Coronary artery (tissue), 2 donors: ENCODE measurements at regions not wholly inside any gene's neighbourhood (a gene's known extent, or its start where the extent isn't known, plus 50 kb on each side); places are given as distances from the start of the nearest gene placed in this dataset.

Source experiments
- DNase-seq: peaks from one replicate; pipeline ENCODE4 v3.0.0-alpha.2; 2017; ENCODE audit warnings: low spot score
- H3K27ac ChIP-seq, 2 donors: fragments of 200-600 bp; sonication (generic); one replicate each; pipeline ENCODE4 v1.5.1; 2016 to 2019
- H3K4me3 ChIP-seq: fragments of 200-600 bp; sonication (generic); 2 replicates; pipeline ENCODE4 v1.5.1; 2016; ENCODE audit warnings: mild to moderate bottlenecking, moderate library complexity
- TF ChIP-seq, protein P1 (sequence below): fragments of 200-600 bp; sonication (generic); IDR thresholded peaks from one replicate; pipeline ENCODE4 v1.5.1; 2019; ENCODE audit warnings: antibody characterized with exemption

DNA sequence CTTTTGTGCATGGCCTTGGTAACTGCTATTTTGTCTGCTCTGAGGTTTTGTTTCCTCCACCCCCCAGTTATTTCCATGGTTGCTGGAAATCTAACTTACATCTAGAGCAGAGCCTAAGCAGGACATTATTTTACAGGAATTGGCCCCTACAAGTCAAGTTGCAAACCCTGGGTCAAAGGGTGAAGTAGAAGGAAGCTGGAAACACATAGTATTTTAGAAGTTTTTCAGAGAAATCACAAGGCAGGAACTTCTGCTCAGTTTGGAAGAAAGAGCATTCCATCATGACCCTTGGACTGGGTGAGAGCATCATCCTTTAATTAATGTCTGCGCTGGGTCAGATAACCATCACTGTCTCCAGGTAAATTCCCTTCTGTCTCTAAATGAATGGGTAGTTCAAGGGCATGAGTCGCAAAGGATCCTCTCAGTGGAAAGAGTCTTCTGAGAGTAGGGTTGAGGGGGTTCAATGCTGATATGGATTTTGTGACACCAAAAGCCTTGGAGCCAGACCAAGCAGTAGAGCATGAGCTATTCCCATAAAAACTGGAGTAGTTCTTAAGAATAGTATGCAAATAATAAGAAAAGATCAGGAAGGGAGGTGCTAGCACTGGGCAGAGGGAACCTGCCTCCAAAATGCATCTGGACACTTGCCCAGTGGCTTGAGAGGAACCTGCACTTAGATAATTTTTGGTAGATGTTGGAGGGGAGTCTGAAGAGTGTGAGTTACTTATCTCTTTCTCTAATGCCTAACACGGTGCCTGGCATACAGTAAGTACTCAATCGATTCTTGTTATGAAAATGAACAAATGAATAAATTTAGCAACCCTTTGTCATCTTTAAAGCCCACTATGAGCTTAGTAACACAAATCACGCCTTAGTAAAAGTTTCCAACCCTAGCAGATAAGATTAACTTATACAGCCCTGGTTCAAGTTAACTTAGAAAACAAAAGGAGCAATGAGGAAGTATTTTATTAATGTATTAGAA lies 160.6 kb upstream of the ADO start:
- TF ChIP-seq, protein P1, sequence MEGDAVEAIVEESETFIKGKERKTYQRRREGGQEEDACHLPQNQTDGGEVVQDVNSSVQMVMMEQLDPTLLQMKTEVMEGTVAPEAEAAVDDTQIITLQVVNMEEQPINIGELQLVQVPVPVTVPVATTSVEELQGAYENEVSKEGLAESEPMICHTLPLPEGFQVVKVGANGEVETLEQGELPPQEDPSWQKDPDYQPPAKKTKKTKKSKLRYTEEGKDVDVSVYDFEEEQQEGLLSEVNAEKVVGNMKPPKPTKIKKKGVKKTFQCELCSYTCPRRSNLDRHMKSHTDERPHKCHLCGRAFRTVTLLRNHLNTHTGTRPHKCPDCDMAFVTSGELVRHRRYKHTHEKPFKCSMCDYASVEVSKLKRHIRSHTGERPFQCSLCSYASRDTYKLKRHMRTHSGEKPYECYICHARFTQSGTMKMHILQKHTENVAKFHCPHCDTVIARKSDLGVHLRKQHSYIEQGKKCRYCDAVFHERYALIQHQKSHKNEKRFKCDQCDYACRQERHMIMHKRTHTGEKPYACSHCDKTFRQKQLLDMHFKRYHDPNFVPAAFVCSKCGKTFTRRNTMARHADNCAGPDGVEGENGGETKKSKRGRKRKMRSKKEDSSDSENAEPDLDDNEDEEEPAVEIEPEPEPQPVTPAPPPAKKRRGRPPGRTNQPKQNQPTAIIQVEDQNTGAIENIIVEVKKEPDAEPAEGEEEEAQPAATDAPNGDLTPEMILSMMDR, result no peak
- DNase-seq, result no peak
- H3K27ac ChIP-seq, result no peak overlapping the region
- H3K4me3 ChIP-seq, result no peak overlapping the region

DNA sequence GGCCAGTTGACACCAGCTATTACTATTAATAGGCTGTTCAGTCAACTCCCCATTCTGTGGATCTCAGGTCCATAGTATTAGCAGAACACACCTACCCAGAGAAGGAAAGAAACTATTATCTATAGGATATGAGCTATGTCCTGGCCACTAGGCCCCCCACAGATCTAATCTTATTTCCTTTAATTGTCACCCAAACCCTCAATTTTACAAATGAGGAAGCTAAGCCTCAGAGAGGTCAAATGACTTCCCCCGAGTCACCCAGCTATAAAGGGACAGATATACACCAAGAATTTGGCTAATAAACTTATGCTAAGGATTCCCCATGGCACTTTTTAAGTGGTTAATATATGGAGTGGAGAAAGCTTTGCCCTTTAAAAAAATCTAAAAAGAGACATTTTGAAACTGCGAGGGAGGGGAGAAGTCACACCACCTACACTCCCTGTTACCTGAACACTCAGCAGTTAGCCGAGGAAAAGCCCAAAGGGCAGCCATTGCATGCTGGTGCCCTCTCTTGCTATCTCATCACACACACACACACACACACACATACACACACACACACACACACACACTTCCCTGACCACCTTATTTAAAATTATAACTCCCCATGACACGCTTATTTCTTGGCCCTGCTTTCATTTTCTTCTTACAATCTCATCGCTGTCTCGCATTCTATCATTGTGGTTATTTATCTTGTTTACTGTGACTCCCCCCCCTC lies 157.0 kb upstream of the ADO start:
- TF ChIP-seq, protein P1, result no peak
- no peak overlapping the region for H3K27ac ChIP-seq
- H3K4me3 ChIP-seq, result no peak overlapping the region
- DNase-seq, result no peak

DNA sequence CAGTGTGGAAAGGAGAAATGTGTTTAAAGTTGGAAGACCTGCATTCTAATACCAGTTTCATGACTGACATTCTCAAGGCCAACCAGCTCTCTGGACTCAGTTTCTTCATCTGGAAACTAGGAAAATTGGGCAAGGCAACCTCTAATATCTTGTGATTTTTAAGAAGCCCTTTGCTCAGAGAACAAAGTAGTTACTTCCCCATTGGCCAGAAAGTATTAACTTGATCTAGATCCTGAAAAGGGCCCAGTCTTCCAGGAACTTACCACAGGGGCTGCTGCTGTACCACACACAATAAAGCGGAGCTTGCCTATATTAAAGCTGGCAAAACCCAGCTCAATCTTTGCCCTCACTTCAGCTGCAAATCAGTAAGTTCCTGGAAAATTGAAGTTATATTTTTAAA lies 155.6 kb upstream of the ADO start:
- Histone ChIP-seq H3K4me3 (no peak overlapping the region), H3K27ac (no peak overlapping the region)
- TF ChIP-seq, protein P1, result no peak
- no peak for DNase-seq

DNA sequence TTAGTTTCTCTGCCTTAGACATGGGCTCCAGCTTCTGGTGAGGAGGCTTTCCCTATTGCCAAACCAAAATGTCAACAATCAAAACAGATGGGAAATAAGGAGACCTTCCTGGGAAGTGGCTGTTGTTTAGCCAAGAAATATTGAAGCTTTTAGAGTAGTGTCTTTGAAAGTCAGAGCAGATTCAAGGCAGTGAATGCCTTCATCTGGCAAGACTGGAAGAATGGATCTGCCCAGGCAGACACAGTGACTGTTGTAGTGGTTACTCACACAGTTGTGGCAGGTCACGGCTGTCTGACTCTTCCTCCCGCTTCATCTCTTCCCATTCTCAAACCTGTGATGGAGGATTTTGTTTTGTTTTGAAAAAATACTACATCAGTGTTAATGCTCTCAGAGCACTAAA lies 154.1 kb upstream of the ADO start:
- DNase-seq, result no peak
- TF ChIP-seq, protein P1, result no peak
- Histone ChIP-seq H3K4me3 (no peak overlapping the region), H3K27ac (no peak overlapping the region)

DNA sequence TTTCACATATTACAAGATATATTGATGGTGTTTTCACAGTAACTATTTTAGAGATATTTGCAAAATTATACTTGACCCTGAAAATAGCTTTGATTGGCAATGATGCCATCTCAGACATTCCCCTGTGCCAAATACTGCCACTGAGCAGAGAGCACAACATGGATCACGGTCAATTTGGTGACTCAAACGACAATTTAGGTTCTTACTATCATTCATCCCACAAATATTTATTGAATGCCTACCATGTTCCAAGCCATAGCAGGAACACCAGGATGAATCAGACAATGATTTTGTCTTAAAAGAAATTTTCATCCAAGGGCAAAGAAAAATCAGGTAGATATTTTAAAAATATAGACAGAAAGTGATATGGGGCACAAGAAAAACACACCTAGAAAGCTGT lies 153.2 kb upstream of the ADO start:
- H3K27ac ChIP-seq, result no peak overlapping the region
- TF ChIP-seq, protein P1, result no peak
- no peak for DNase-seq
- no peak overlapping the region for H3K4me3 ChIP-seq

DNA sequence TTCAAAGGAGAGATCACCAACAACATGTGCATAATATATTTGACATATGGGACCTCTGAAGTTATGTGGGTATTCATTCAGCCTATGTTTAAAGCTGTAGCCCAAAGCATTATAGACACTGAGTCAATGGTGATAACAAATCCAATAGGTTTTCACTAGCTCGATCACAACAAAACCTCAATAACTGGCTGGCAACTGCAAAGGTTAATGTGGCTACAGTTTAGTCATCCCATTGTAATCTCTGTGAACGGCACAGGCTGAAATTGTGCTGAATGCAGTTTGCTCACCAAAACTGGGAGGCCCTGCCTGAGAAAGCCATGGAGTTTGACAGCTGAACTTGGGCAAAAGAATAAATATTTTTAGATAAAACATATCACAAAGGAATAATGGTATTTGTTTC lies 152.4 kb upstream of the ADO start:
- Histone ChIP-seq H3K27ac (no peak overlapping the region), H3K4me3 (no peak overlapping the region)
- TF ChIP-seq, protein P1, result no peak
- DNase-seq, result no peak
